H9 (cell line): ENCODE measurements at regions not wholly inside any gene's neighbourhood (a gene's known extent, or its start where the extent isn't known, plus 50 kb on each side); places are given as distances from the start of the nearest gene placed in this dataset.

Experiments
- DNase-seq: peaks from one replicate; pipeline ENCODE4 v3.0.0-alpha.2; 2017
- H2AFZ ChIP-seq: one replicate; pipeline ENCODE4 v1.6.1; 2013; ENCODE audit warnings: mild to moderate bottlenecking, low read length, control low read depth, moderate library complexity
- H2AK5ac ChIP-seq: 2 replicates; pipeline ENCODE4 v1.6.1; 2013; ENCODE audit warnings: low read length, control low read depth, mixed read lengths; ENCODE audit not compliant: insufficient read length
- H2BK120ac ChIP-seq: one replicate; pipeline ENCODE4 v1.6.1; 2013; ENCODE audit warnings: low read depth, mild to moderate bottlenecking, low read length, control low read depth, inconsistent platforms; ENCODE audit not compliant: poor library complexity, severe bottlenecking
- H2BK12ac ChIP-seq: 2 replicates; pipeline ENCODE4 v1.6.1; 2013; ENCODE audit warnings: low read length, control low read depth, mixed read lengths, low read depth; ENCODE audit not compliant: insufficient read length
- H2BK15ac ChIP-seq: 2 replicates; pipeline ENCODE4 v1.6.1; 2013; ENCODE audit warnings: low read depth, low read length, control low read depth
- H2BK20ac ChIP-seq: one replicate; pipeline ENCODE4 v1.6.1; 2013; ENCODE audit warnings: low read depth, mild to moderate bottlenecking, low read length, control low read depth, inconsistent platforms; ENCODE audit not compliant: poor library complexity, severe bottlenecking
- H2BK5ac ChIP-seq: 2 replicates; pipeline ENCODE4 v1.6.1; 2013; ENCODE audit warnings: low read length, control low read depth, mixed read lengths; ENCODE audit not compliant: insufficient read length
- H3K14ac ChIP-seq: 2 replicates; pipeline ENCODE4 v1.6.1; 2013; ENCODE audit warnings: low read length, control low read depth; ENCODE audit not compliant: insufficient read depth
- H3K18ac ChIP-seq: 2 replicates; pipeline ENCODE4 v1.6.1; 2013; ENCODE audit warnings: low read depth, mild to moderate bottlenecking, mixed read lengths, low read length, control low read depth; ENCODE audit not compliant: insufficient read length
- H3K23ac ChIP-seq: 2 replicates; pipeline ENCODE4 v1.6.1; 2013; ENCODE audit warnings: low read length, control low read depth, mixed read lengths, low read depth; ENCODE audit not compliant: insufficient read length
- H3K23me2 ChIP-seq: 2 replicates; pipeline ENCODE4 v1.6.1; 2013; ENCODE audit warnings: low read depth, mild to moderate bottlenecking, mixed read lengths, low read length, control low read depth; ENCODE audit not compliant: insufficient read length, poor library complexity, severe bottlenecking
- H3K27ac ChIP-seq: 2 replicates; pipeline ENCODE4 v1.5.1; 2013; ENCODE audit warnings: low read length, control low read depth, mixed read lengths, low read depth; ENCODE audit not compliant: insufficient read length
- H3K27me3 ChIP-seq: 2 replicates; pipeline ENCODE4 v1.6.1; 2013; ENCODE audit warnings: low read length, control low read depth, inconsistent platforms; ENCODE audit not compliant: insufficient read depth
- H3K4ac ChIP-seq: 2 replicates; pipeline ENCODE4 v1.6.1; 2013; ENCODE audit warnings: low read depth, mild to moderate bottlenecking, control low read depth, inconsistent platforms, low read length, moderate library complexity
- H3K4me1 ChIP-seq: 2 replicates; pipeline ENCODE4 v1.6.1; 2013; ENCODE audit warnings: low read length, control low read depth, inconsistent platforms; ENCODE audit not compliant: insufficient read depth
- H3K4me2 ChIP-seq: 2 replicates; pipeline ENCODE4 v1.6.1; 2013; ENCODE audit warnings: low read length, control low read depth, mixed read lengths; ENCODE audit not compliant: insufficient read length, insufficient read depth
- H3K56ac ChIP-seq: 2 replicates; pipeline ENCODE4 v1.6.1; 2013; ENCODE audit warnings: low read depth, mild to moderate bottlenecking, mixed read lengths, low read length, control low read depth; ENCODE audit not compliant: insufficient read length
- H3K79me1 ChIP-seq: 2 replicates; pipeline ENCODE4 v1.6.1; 2013; ENCODE audit warnings: low read depth, mild to moderate bottlenecking, moderate library complexity, low read length, control low read depth, inconsistent platforms; ENCODE audit not compliant: insufficient read depth, poor library complexity, severe bottlenecking
- H3K79me2 ChIP-seq: 2 replicates; pipeline ENCODE4 v1.6.1; 2013; ENCODE audit warnings: low read length, control low read depth, inconsistent platforms; ENCODE audit not compliant: insufficient read depth
- H3K9ac ChIP-seq: 2 replicates; pipeline ENCODE4 v1.6.1; 2013; ENCODE audit warnings: low read length, control low read depth, mixed read lengths; ENCODE audit not compliant: insufficient read length; ENCODE audit errors: extremely low read depth
- H3K9me3 ChIP-seq: one replicate; pipeline ENCODE4 v1.6.1; 2013; ENCODE audit warnings: low read depth, low read length, inconsistent platforms; ENCODE audit not compliant: control insufficient read depth
- H3T11ph ChIP-seq: one replicate; pipeline ENCODE4 v1.6.1; 2013; ENCODE audit warnings: mild to moderate bottlenecking, low read length, control low read depth, inconsistent platforms
- H4K20me1 ChIP-seq: one replicate; pipeline ENCODE4 v1.6.1; 2013; ENCODE audit not compliant: control insufficient read depth, insufficient read length, insufficient read depth
- H4K5ac ChIP-seq: 2 replicates; pipeline ENCODE4 v1.6.1; 2013; ENCODE audit warnings: low read depth, mild to moderate bottlenecking, mixed read lengths, low read length, control low read depth; ENCODE audit not compliant: insufficient read length
- H4K8ac ChIP-seq: replicated peaks from 2 replicates; pipeline ENCODE4 v1.6.1; 2013; ENCODE audit warnings: low read length, control low read depth, mixed read lengths, low read depth; ENCODE audit not compliant: insufficient read length
- H4K91ac ChIP-seq: 2 replicates; pipeline ENCODE4 v1.6.1; 2013; ENCODE audit warnings: low read depth, mild to moderate bottlenecking, moderate library complexity, mixed read lengths, low read length, control low read depth; ENCODE audit not compliant: insufficient read length
- H3K27ac Mint-ChIP-seq, 3 experiments: 2 replicates in 2 of 3; 3 replicates in 1 of 3; pipeline ENCODE4 v1.8.0; 2020 to 2021; ENCODE audit warnings: mixed read lengths in 3 of 3, mild to moderate bottlenecking in 1 of 3, moderate library complexity in 1 of 3
- H3K27me3 Mint-ChIP-seq: 2 replicates; pipeline ENCODE4 v1.8.0; 2021; ENCODE audit warnings: low read depth, mild to moderate bottlenecking, moderate library complexity, mixed read lengths
- H3K36me3 Mint-ChIP-seq, 3 experiments: 2 replicates in 2 of 3; 3 replicates in 1 of 3; pipeline ENCODE4 v1.8.0; 2020 to 2021; ENCODE audit warnings: low read depth in 3 of 3, mixed read lengths in 3 of 3; ENCODE audit not compliant: insufficient read depth in 1 of 3
- H3K4me1 Mint-ChIP-seq, 2 experiments: 2 replicates each; pipeline ENCODE4 v1.8.0; 2020; ENCODE audit warnings: mixed read lengths in 2 of 2
- H3K4me3 Mint-ChIP-seq, 2 experiments: 2 replicates in 1 of 2; 3 replicates in 1 of 2; pipeline ENCODE4 v1.8.0; 2020 to 2021; ENCODE audit warnings: mild to moderate bottlenecking in 2 of 2, mixed read lengths in 2 of 2, moderate library complexity in 1 of 2
- H3K9me3 Mint-ChIP-seq, 2 experiments: 2 replicates in 1 of 2; 3 replicates in 1 of 2; pipeline ENCODE4 v1.8.0; 2020; ENCODE audit warnings: mild to moderate bottlenecking in 2 of 2, mixed read lengths in 2 of 2, moderate library complexity in 1 of 2
- CTCF ChIP-seq: fragments of 200-600 bp; sonication (generic); conservative IDR thresholded peaks from 3 replicates; pipeline ENCODE4 v1.8.0; 2021; ENCODE audit warnings: antibody characterized with exemption, mild to moderate bottlenecking
- WGBS: extraction: QIAGEN DNeasy Blood & Tissue Kit; methylation state at CpG from one replicate; pipeline ENCODE4 v1.1.7; 2013; ENCODE audit warnings: missing lambda C conversion rate, low lambda C conversion rate, mixed read lengths; ENCODE audit not compliant: insufficient read length; ENCODE audit errors: extremely low coverage; 5-methylcytosine and 5-hydroxymethylcytosine counted together

- Histone ChIP-seq H2BK20ac (no peak overlapping the region), H3K79me1 (no peaks in the 10 kb centered on the region), H3K4ac (no peak overlapping the region), H4K91ac (no peak overlapping the region), H3K14ac (no peak overlapping the region), H4K20me1 (no peaks in the 10 kb centered on the region), H2BK12ac (no peak overlapping the region), H2AFZ (no peak overlapping the region), H3K79me2 (no peaks in the 10 kb centered on the region), H3T11ph (no peak overlapping the region), H3K9me3 (no peaks in the 10 kb centered on the region), H3K27ac (no peak overlapping the region), H4K5ac (no peak overlapping the region), H3K18ac (no peak overlapping the region), H3K23ac (no peak overlapping the region), H3K23me2 (no peaks in the 10 kb centered on the region), H3K9ac (no peak overlapping the region), H2BK15ac (no peak overlapping the region), H3K27me3 (no peaks in the 10 kb centered on the region), H3K4me2 (no peak overlapping the region), H4K8ac (no peak overlapping the region), H3K4me1 (no peaks in the 10 kb centered on the region), H2AK5ac (no peak overlapping the region), H2BK120ac (no peak overlapping the region), H3K56ac (no peak overlapping the region), H2BK5ac (no peak overlapping the region)
- WGBS: no CpG with 5 or more reads among the region's 3 CpGs
- DNase-seq: no peak
- Mint-ChIP-seq H3K9me3 (no peaks in the 10 kb centered on the region), H3K27ac (no peak overlapping the region), H3K36me3 (no peaks in the 10 kb centered on the region), H3K4me3 (no peak overlapping the region), H3K27me3 (peaks cover 3% of the 10 kb centered on the region; the same call in 1 of the 2 replicates), H3K4me1 (peaks cover 3% of the 10 kb centered on the region in 2 experiments; a peak in 1 of 4 replicates)
- no peak for TF ChIP-seq CTCF
Measured at GRCh38 chr4:167397586-167397985, 163.3 kb upstream of the SPOCK3 start.
